ENCODE measurements at regions not wholly inside any gene's neighbourhood (a gene's known extent, or its start where the extent isn't known, plus 50 kb on each side); places are given as distances from the start of the nearest gene placed in this dataset.
"Not testable (repeated sequence)": the region's sequence is repeated elsewhere in the genome, so short reads cannot be mapped to it uniquely, and the experiment has no call there.

- not testable (repeated sequence) for H3K9me3 ChIP-seq (ENCODE audit: insufficient read depth, low read length); H2AFZ ChIP-seq (ENCODE audit: low read depth, low read length); H3K4me3 ChIP-seq (ENCODE audit: low read length); H3K4me2 ChIP-seq (ENCODE audit: low read length); H4K20me1 ChIP-seq (ENCODE audit: insufficient read depth, low read length); H3K27ac ChIP-seq (ENCODE audit: low read length); H3K4me1 ChIP-seq (ENCODE audit: low read length); H3K9ac ChIP-seq (ENCODE audit: low read length); H3K36me3 ChIP-seq (replicated peaks; ENCODE audit: low read depth, low read length); H3K79me2 ChIP-seq (ENCODE audit: low read length); H3K27me3 ChIP-seq (ENCODE audit: low read depth, low read length)
Measured at GRCh38 chr22:15822001-15822400, 132.2 kb downstream of the POTEH start.

DNA sequence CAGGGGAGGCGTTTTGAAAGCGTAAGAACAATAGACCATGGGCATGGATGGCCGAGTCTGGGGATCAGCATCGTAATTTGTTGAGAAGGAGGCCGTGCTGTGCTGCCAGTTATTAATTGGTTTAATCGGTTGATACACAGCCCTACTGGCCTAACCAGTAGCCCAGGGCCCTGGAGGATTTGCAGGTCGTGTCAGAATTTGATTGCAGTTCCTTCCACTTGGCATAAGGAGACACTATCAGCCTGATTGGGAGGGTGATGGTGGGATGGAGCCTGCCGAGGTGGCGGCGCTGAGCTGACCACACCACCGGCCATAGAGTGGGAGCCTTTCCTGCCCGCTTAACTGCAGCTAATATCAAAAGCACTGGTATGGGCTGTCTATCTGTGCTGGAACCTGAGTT is 133.4 kb downstream of the POTEH start:
- not testable (repeated sequence) for H3K9ac ChIP-seq (ENCODE audit: low read length); H3K4me2 ChIP-seq (ENCODE audit: low read length); H3K27me3 ChIP-seq (ENCODE audit: low read depth, low read length); H3K79me2 ChIP-seq (ENCODE audit: low read length); H3K27ac ChIP-seq (ENCODE audit: low read length); H3K9me3 ChIP-seq (ENCODE audit: insufficient read depth, low read length); H3K4me3 ChIP-seq (ENCODE audit: low read length); H3K36me3 ChIP-seq (replicated peaks; ENCODE audit: low read depth, low read length); H2AFZ ChIP-seq (ENCODE audit: low read depth, low read length); H3K4me1 ChIP-seq (ENCODE audit: low read length); H4K20me1 ChIP-seq (ENCODE audit: insufficient read depth, low read length)

GRCh38 chr22:15832235-15832634 is 142.4 kb downstream of the POTEH start:
- H3K4me1 ChIP-seq (ENCODE audit: low read length); H3K9me3 ChIP-seq (ENCODE audit: insufficient read depth, low read length); H3K36me3 ChIP-seq (replicated peaks; ENCODE audit: low read depth, low read length); H3K9ac ChIP-seq (ENCODE audit: low read length); H3K4me3 ChIP-seq (ENCODE audit: low read length); H3K79me2 ChIP-seq (ENCODE audit: low read length); H4K20me1 ChIP-seq (ENCODE audit: insufficient read depth, low read length); H2AFZ ChIP-seq (ENCODE audit: low read depth, low read length); H3K4me2 ChIP-seq (ENCODE audit: low read length); H3K27me3 ChIP-seq (ENCODE audit: low read depth, low read length); H3K27ac ChIP-seq (ENCODE audit: low read length): not testable (repeated sequence)

- H3K27me3 ChIP-seq (ENCODE audit: low read depth, low read length); H3K4me1 ChIP-seq (ENCODE audit: low read length); H3K36me3 ChIP-seq (replicated peaks; ENCODE audit: low read depth, low read length); H2AFZ ChIP-seq (ENCODE audit: low read depth, low read length); H3K79me2 ChIP-seq (ENCODE audit: low read length); H3K4me2 ChIP-seq (ENCODE audit: low read length); H3K9me3 ChIP-seq (ENCODE audit: insufficient read depth, low read length); H4K20me1 ChIP-seq (ENCODE audit: insufficient read depth, low read length); H3K9ac ChIP-seq (ENCODE audit: low read length); H3K4me3 ChIP-seq (ENCODE audit: low read length); H3K27ac ChIP-seq (ENCODE audit: low read length): not testable (repeated sequence)
Measured at GRCh38 chr22:15835729-15836128, 145.9 kb downstream of the POTEH start.

DNA sequence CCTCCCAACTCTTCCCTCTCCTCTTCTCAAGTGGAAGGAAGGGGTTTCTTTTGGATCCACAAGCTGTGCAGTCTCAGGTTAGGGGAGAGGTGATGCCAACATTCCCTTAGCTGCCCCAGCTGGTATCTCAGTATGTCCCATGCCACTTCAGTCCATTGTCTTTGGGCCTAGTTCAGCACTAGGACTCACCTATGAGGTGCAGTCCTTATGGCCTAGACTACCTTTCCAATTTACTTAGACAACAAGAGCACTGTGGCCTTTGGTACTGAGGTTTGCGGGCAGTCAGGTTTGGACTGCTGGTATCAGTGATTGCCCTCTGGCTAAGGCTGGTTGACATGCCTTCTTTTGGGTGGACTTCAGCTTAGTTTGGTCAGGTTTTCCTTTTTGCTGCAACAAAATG is 159.9 kb downstream of the POTEH start:
- H3K79me2 ChIP-seq (ENCODE audit: low read length); H3K27me3 ChIP-seq (ENCODE audit: low read depth, low read length); H4K20me1 ChIP-seq (ENCODE audit: insufficient read depth, low read length); H3K36me3 ChIP-seq (replicated peaks; ENCODE audit: low read depth, low read length); H3K27ac ChIP-seq (ENCODE audit: low read length); H3K9ac ChIP-seq (ENCODE audit: low read length); H3K4me1 ChIP-seq (ENCODE audit: low read length); H2AFZ ChIP-seq (ENCODE audit: low read depth, low read length); H3K4me3 ChIP-seq (ENCODE audit: low read length); H3K4me2 ChIP-seq (ENCODE audit: low read length); H3K9me3 ChIP-seq (ENCODE audit: insufficient read depth, low read length): not testable (repeated sequence)

DNA sequence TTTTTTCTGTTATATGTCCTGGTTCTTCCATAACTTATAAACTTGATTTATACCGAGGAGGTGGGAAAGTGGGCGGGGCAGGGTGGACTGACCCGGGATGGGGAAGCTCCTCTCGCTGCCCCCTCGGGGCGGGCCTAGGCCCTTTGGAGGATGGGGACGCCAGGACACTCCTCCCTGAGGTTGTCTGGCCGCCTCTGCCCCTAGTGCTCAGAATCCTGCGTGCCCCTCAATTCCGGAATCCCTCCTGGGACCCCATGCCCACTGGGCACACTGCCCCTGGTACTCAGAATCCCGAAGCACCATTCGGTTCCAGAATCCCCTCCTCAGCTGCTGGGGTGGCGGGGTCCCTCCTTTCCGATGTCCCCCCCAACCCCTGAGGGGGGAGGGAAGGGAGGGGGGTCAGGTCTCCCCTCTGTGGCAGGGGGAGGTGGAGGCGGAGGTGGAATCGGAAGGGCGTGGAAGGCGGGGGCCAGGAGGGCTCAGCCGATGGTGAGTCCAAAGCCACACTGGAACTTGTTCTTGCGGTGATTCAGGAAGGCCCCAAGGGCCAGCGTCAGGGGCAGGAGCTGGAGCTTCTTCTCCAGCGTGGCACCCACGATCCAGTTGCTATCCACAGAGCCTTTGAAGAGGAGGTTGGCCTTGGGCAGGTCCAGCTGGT is 164.0 kb downstream of the POTEH start:
- H3K27ac ChIP-seq (ENCODE audit: low read length); H3K27me3 ChIP-seq (ENCODE audit: low read depth, low read length); H3K36me3 ChIP-seq (replicated peaks; ENCODE audit: low read depth, low read length); H3K79me2 ChIP-seq (ENCODE audit: low read length); H3K4me2 ChIP-seq (ENCODE audit: low read length); H3K9me3 ChIP-seq (ENCODE audit: insufficient read depth, low read length); H3K4me3 ChIP-seq (ENCODE audit: low read length); H3K9ac ChIP-seq (ENCODE audit: low read length); H4K20me1 ChIP-seq (ENCODE audit: insufficient read depth, low read length); H2AFZ ChIP-seq (ENCODE audit: low read depth, low read length); H3K4me1 ChIP-seq (ENCODE audit: low read length): not testable (repeated sequence)

GRCh38 chr22:15854421-15854820 is 164.6 kb downstream of the POTEH start:
- not testable (repeated sequence) for H3K9me3 ChIP-seq (ENCODE audit: insufficient read depth, low read length); H4K20me1 ChIP-seq (ENCODE audit: insufficient read depth, low read length); H2AFZ ChIP-seq (ENCODE audit: low read depth, low read length); H3K36me3 ChIP-seq (replicated peaks; ENCODE audit: low read depth, low read length); H3K79me2 ChIP-seq (ENCODE audit: low read length); H3K27me3 ChIP-seq (ENCODE audit: low read depth, low read length); H3K9ac ChIP-seq (ENCODE audit: low read length); H3K4me1 ChIP-seq (ENCODE audit: low read length); H3K4me2 ChIP-seq (ENCODE audit: low read length); H3K27ac ChIP-seq (ENCODE audit: low read length); H3K4me3 ChIP-seq (ENCODE audit: low read length)

- H3K4me3 ChIP-seq (ENCODE audit: low read length); H3K36me3 ChIP-seq (replicated peaks; ENCODE audit: low read depth, low read length); H3K27me3 ChIP-seq (ENCODE audit: low read depth, low read length); H3K9ac ChIP-seq (ENCODE audit: low read length); H3K79me2 ChIP-seq (ENCODE audit: low read length); H3K4me1 ChIP-seq (ENCODE audit: low read length); H4K20me1 ChIP-seq (ENCODE audit: insufficient read depth, low read length); H3K27ac ChIP-seq (ENCODE audit: low read length); H2AFZ ChIP-seq (ENCODE audit: low read depth, low read length); H3K9me3 ChIP-seq (ENCODE audit: insufficient read depth, low read length); H3K4me2 ChIP-seq (ENCODE audit: low read length): not testable (repeated sequence)
Measured at GRCh38 chr22:15854978-15855377, 165.2 kb downstream of the POTEH start.

DNA sequence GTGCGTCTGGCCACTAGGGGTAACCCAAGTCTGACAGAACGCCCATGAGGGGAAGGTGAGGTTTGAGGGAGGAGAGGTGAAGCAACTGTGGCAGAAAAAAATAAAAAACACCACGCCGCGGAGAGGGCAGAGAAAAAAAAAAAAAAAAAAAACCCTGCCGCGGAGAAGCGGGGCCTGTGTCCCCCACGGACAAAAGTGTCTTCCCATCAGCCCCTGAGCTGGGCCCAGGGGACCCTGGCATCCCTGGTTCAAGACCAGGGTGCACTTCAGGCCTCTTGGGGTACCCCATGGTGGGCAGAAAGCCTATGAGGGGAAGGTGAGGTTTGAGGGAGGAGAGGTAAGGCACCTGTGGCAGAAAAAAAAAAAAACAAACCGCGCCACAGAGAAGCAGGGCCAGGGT is 191.1 kb downstream of the POTEH start:
- H3K27ac ChIP-seq (ENCODE audit: low read length); H3K36me3 ChIP-seq (replicated peaks; ENCODE audit: low read depth, low read length); H3K27me3 ChIP-seq (ENCODE audit: low read depth, low read length); H4K20me1 ChIP-seq (ENCODE audit: insufficient read depth, low read length); H2AFZ ChIP-seq (ENCODE audit: low read depth, low read length); H3K9me3 ChIP-seq (ENCODE audit: insufficient read depth, low read length); H3K79me2 ChIP-seq (ENCODE audit: low read length); H3K4me2 ChIP-seq (ENCODE audit: low read length); H3K9ac ChIP-seq (ENCODE audit: low read length); H3K4me1 ChIP-seq (ENCODE audit: low read length); H3K4me3 ChIP-seq (ENCODE audit: low read length): not testable (repeated sequence)

DNA sequence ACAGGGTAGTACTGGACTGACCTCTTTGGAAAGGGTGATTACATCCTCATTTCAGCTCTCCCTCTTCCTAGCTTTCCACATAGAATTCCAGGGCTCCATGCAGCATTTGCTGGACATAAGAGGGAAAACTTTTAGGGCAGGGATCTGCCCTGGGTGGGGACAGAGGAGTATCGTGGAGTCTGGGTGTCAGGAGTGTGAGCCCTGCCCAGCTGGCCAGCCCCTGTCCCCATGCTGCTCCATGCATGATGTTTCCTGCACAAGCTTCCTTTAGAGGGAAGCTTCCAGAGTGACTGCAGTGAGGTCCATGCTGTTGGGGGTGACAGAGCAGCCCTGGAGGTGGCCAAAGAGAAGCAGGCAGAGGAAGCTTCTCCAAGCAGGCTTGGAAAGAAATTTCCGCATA is 214.5 kb downstream of the POTEH start:
- H3K4me3 ChIP-seq (ENCODE audit: low read length); H3K9ac ChIP-seq (ENCODE audit: low read length); H2AFZ ChIP-seq (ENCODE audit: low read depth, low read length); H4K20me1 ChIP-seq (ENCODE audit: insufficient read depth, low read length); H3K27ac ChIP-seq (ENCODE audit: low read length); H3K27me3 ChIP-seq (ENCODE audit: low read depth, low read length); H3K36me3 ChIP-seq (replicated peaks; ENCODE audit: low read depth, low read length); H3K4me1 ChIP-seq (ENCODE audit: low read length); H3K79me2 ChIP-seq (ENCODE audit: low read length); H3K4me2 ChIP-seq (ENCODE audit: low read length); H3K9me3 ChIP-seq (ENCODE audit: insufficient read depth, low read length): not testable (repeated sequence)

Measured in OCI-LY3 (cell line).